ENCODE measurements at regions not wholly inside any gene's neighbourhood (a gene's known extent, or its start where the extent isn't known, plus 50 kb on each side); places are given as distances from the start of the nearest gene placed in this dataset.

- TF ChIP-seq, protein P1, sequence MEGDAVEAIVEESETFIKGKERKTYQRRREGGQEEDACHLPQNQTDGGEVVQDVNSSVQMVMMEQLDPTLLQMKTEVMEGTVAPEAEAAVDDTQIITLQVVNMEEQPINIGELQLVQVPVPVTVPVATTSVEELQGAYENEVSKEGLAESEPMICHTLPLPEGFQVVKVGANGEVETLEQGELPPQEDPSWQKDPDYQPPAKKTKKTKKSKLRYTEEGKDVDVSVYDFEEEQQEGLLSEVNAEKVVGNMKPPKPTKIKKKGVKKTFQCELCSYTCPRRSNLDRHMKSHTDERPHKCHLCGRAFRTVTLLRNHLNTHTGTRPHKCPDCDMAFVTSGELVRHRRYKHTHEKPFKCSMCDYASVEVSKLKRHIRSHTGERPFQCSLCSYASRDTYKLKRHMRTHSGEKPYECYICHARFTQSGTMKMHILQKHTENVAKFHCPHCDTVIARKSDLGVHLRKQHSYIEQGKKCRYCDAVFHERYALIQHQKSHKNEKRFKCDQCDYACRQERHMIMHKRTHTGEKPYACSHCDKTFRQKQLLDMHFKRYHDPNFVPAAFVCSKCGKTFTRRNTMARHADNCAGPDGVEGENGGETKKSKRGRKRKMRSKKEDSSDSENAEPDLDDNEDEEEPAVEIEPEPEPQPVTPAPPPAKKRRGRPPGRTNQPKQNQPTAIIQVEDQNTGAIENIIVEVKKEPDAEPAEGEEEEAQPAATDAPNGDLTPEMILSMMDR (IDR thresholded peaks at IDR 0.05): no peak
- TF ChIP-seq POLR2A (IDR thresholded peaks at IDR 0.05): no peak
Measured at GRCh38 chr18:1047406-1047805, 142.7 kb downstream of the ADCYAP1 start.

Measured in esophagus squamous epithelium (tissue), 4 donors.